Tibial nerve (tissue), 4 donors: ENCODE measurements at regions not wholly inside any gene's neighbourhood (a gene's known extent, or its start where the extent isn't known, plus 50 kb on each side); places are given as distances from the start of the nearest gene placed in this dataset.

Source experiments
- CTCF ChIP-seq, 5 experiments: fragments of 200-600 bp in 3 of 5; fragments of 450-650 bp in 2 of 5; sonication (generic) in 3 of 5; IDR thresholded peaks; one replicate each; pipeline ENCODE4 v1.5.1; 2016 to 2019; ENCODE audit warnings: antibody characterized with exemption in 5 of 5, mild to moderate bottlenecking in 3 of 5, moderate library complexity in 2 of 5
- EP300 ChIP-seq, 2 donors: sonication (generic); formaldehyde crosslinking; IDR thresholded peaks; one replicate each; pipeline ENCODE4 v1.6.1; 2017; ENCODE audit warnings: antibody characterized with exemption in 2 of 2, mild to moderate bottlenecking in 1 of 2
- POLR2A ChIP-seq, 2 donors: fragments of 450-650 bp; IDR thresholded peaks; one replicate each; pipeline ENCODE4 v1.6.1; 2017; ENCODE audit warnings: antibody characterized with exemption in 2 of 2, mild to moderate bottlenecking in 2 of 2, moderate library complexity in 2 of 2

- TF ChIP-seq CTCF (IDR thresholded peaks at IDR 0.05) (no peak), POLR2A (IDR thresholded peaks at IDR 0.05) (no peak), EP300 (IDR thresholded peaks at IDR 0.05) (no peak)
Measured at GRCh38 chr3:94935738-94936580, 873.1 kb downstream of the NSUN3 start.
